ENCODE measurements at regions not wholly inside any gene's neighbourhood (a gene's known extent, or its start where the extent isn't known, plus 50 kb on each side); places are given as distances from the start of the nearest gene placed in this dataset.

DNA sequence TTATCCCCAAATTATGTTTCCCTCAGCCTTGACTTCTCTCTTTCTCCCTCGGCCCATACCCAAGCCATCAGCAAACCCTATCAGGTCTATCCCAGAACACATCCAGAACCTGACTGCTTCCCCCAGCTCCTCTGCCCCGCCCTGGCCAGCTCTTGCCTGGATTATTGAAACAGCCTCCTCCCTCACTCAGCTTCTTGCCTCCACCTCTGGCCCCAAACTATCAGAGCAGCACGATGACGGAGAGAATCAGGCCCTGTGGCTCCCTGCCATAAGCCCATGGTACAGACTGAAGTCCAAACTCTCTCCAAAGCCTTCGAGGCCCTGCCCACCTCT, 105.3 kb upstream of the LINGO1 start:
- TF ChIP-seq EZH2 (IDR thresholded peaks at IDR 0.05; ENCODE audit: low read depth, low read length, severe bottlenecking) (no peak), TBP (IDR thresholded peaks at IDR 0.05; ENCODE audit: low read depth, low read length) (no peak), ZNF274 (IDR thresholded peaks at IDR 0.05; ENCODE audit: borderline replicate concordance, extremely low read depth, low read length) (no peak), SIN3A (conservative IDR thresholded peaks at IDR 0.05 in 1 of 2, IDR thresholded peaks at IDR 0.05 in 1 of 2; ENCODE audit: low read depth in 1 of 2, low read length in 2 of 2) (no peak), JUN (IDR thresholded peaks at IDR 0.05; ENCODE audit: low read depth, low read length) (no peak), POLR2AphosphoS5 (IDR thresholded peaks at IDR 0.05; ENCODE audit: low read depth, low read length) (no peak)
- TF ChIP-seq, protein P1, sequence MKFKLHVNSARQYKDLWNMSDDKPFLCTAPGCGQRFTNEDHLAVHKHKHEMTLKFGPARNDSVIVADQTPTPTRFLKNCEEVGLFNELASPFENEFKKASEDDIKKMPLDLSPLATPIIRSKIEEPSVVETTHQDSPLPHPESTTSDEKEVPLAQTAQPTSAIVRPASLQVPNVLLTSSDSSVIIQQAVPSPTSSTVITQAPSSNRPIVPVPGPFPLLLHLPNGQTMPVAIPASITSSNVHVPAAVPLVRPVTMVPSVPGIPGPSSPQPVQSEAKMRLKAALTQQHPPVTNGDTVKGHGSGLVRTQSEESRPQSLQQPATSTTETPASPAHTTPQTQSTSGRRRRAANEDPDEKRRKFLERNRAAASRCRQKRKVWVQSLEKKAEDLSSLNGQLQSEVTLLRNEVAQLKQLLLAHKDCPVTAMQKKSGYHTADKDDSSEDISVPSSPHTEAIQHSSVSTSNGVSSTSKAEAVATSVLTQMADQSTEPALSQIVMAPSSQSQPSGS (IDR thresholded peaks at IDR 0.05; ENCODE audit: low read length), result no peak
- TF ChIP-seq, protein P2, sequence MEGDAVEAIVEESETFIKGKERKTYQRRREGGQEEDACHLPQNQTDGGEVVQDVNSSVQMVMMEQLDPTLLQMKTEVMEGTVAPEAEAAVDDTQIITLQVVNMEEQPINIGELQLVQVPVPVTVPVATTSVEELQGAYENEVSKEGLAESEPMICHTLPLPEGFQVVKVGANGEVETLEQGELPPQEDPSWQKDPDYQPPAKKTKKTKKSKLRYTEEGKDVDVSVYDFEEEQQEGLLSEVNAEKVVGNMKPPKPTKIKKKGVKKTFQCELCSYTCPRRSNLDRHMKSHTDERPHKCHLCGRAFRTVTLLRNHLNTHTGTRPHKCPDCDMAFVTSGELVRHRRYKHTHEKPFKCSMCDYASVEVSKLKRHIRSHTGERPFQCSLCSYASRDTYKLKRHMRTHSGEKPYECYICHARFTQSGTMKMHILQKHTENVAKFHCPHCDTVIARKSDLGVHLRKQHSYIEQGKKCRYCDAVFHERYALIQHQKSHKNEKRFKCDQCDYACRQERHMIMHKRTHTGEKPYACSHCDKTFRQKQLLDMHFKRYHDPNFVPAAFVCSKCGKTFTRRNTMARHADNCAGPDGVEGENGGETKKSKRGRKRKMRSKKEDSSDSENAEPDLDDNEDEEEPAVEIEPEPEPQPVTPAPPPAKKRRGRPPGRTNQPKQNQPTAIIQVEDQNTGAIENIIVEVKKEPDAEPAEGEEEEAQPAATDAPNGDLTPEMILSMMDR (IDR thresholded peaks at IDR 0.05; ENCODE audit: control extremely low read depth in 1 of 3, insufficient read depth in 1 of 3, low read depth in 1 of 3, low read length in 3 of 3), result no peak

Data from H1 (cell line).